ENCODE measurements at regions not wholly inside any gene's neighbourhood (a gene's known extent, or its start where the extent isn't known, plus 50 kb on each side); places are given as distances from the start of the nearest gene placed in this dataset.

DNA sequence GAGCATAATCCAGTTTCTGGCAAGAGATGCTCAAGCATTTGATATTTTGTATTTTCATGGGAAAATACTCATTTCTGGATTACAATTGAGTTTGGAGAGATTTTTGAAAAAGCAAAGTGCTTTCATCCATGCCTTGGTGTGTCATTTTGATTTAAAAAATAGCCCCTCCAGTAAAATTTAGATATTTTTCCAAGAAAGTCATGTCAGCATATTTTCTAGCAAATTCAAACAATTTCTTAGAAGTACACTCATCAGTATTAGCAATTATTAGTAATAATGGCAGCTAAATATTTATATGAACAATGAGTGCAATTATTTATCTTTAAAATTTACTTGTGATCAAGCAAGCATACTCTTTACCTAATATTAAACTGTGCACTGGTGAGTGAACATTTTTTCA, 102.2 kb upstream of the TMEM161B start:
- BruUV-seq (replicated peaks): no TSS peak
- H3K79me2 ChIP-seq (ENCODE audit: insufficient read depth, low read length): no peaks in the 10 kb centered on the region
- ChIA-PET POLR2A (no interaction called here), CTCF (ENCODE audit: low intra/inter-chr PET ratio, low total read pairs) (no interaction called here)
- TF ChIP-seq MAFF (IDR thresholded peaks at IDR 0.05; ENCODE audit: low read depth, low read length): peak; percentile 78
- TF ChIP-seq MAFK (conservative IDR thresholded peaks at IDR 0.05 in 1 of 2, IDR thresholded peaks at IDR 0.05 in 1 of 2; ENCODE audit: low read length in 2 of 2): peak; percentile 62 to 89
- TF ChIP-seq ZNF768 (CRISPR knock-in tag; IDR thresholded peaks at IDR 0.05): no peak
- H3K9me3 ChIP-seq (ENCODE audit: low read length): no peaks in the 10 kb centered on the region
- DNase-seq (ENCODE audit: low spot score): no peak
- no peak for FAIRE-seq
- intact Hi-C loops (cut with micrococcal nuclease; ENCODE audit: unreplicated experiment): no loop called here
- H3K27ac ChIP-seq (ENCODE audit: extremely low read length, insufficient read depth, low read length): no peak overlapping the region
- H3K4me1 ChIP-seq (ENCODE audit: insufficient read depth, low read length): no peaks in the 10 kb centered on the region
- no peak overlapping the region for H3K4me2 ChIP-seq (ENCODE audit: low read depth, low read length)
- H4K20me1 ChIP-seq (ENCODE audit: insufficient read depth, low read length): no peaks in the 10 kb centered on the region
- ATAC-seq: no peak
- H3K27me3 ChIP-seq (ENCODE audit: control insufficient read depth in 1 of 2, insufficient read depth in 2 of 2, low read length in 2 of 2): no peaks in the 10 kb centered on the region
- H3K9ac ChIP-seq (ENCODE audit: insufficient read depth, low read depth, low read length): no peak overlapping the region
- H3K4me3 ChIP-seq (replicated peaks in 1 of 3; ENCODE audit: insufficient read depth in 1 of 3, low read depth in 2 of 3, low read length in 3 of 3): no peak overlapping the region
- H2AFZ ChIP-seq (ENCODE audit: low read length): no peak overlapping the region
- H3K36me3 ChIP-seq (replicated peaks in 1 of 2; ENCODE audit: control insufficient read depth in 1 of 2, insufficient read depth in 2 of 2, low read length in 2 of 2): no peaks in the 10 kb centered on the region
- in situ Hi-C loops (cut with HindIII; ENCODE audit: extremely low pct_ligation_motif_present, low pct_unique_long_range_greater_than_20kb): no loop called here

DNA sequence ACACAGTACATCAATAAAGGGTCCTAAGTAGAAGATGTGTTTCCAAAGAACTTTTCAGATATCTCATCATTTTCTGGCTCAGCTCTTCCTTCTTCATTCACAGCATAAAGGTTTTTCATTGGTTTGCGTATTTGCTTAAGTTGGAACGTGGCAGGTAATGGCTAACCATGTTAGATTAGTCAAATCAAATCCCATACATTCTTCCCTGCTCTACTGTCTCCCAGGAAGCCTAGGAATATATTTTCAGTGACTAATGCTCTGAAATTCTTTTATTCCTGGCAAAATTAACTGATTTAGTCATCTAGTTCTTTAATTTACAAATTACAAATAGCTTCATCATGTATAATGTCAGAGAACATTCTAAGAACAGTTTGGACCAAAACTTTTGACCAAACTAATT, 99.6 kb upstream of the TMEM161B start:
- no peaks in the 10 kb centered on the region for H4K20me1 ChIP-seq (ENCODE audit: insufficient read depth, low read length)
- H3K4me2 ChIP-seq (ENCODE audit: low read depth, low read length): no peak overlapping the region
- H3K36me3 ChIP-seq (replicated peaks in 1 of 2; ENCODE audit: control insufficient read depth in 1 of 2, insufficient read depth in 2 of 2, low read length in 2 of 2): no peaks in the 10 kb centered on the region
- CTCF ChIA-PET (ENCODE audit: low intra/inter-chr PET ratio, low total read pairs): no interaction called here
- H3K4me3 ChIP-seq (replicated peaks in 1 of 3; ENCODE audit: insufficient read depth in 1 of 3, low read depth in 2 of 3, low read length in 3 of 3): no peak overlapping the region
- POLR2A ChIA-PET: no interaction called here
- 21% methylated on average over 2 of the region's 2 CpGs for WGBS (ENCODE audit: low lambda C conversion rate)
- ATAC-seq (no peak), DNase-seq (ENCODE audit: low spot score) (no peak), FAIRE-seq (no peak)
- no peak overlapping the region for H2AFZ ChIP-seq (ENCODE audit: low read length)
- H3K9ac ChIP-seq (ENCODE audit: insufficient read depth, low read depth, low read length): no peak overlapping the region
- no peaks in the 10 kb centered on the region for H3K9me3 ChIP-seq (ENCODE audit: low read length)
- TF ChIP-seq ZNF282 (IDR thresholded peaks at IDR 0.05; ENCODE audit: partially characterized antibody) (no peak), GZF1 (CRISPR knock-in tag; IDR thresholded peaks at IDR 0.05) (no peak), ZNF552 (CRISPR knock-in tag; IDR thresholded peaks at IDR 0.05; ENCODE audit: borderline replicate concordance) (no peak), ZNF780A (CRISPR knock-in tag; IDR thresholded peaks at IDR 0.05) (no peak), ZNF598 (CRISPR knock-in tag; IDR thresholded peaks at IDR 0.05; ENCODE audit: borderline replicate concordance) (no peak), MLLT10 (CRISPR knock-in tag; IDR thresholded peaks at IDR 0.05) (no peak), KDM4B (CRISPR knock-in tag; IDR thresholded peaks at IDR 0.05) (no peak)
- TF ChIP-seq, protein P1, sequence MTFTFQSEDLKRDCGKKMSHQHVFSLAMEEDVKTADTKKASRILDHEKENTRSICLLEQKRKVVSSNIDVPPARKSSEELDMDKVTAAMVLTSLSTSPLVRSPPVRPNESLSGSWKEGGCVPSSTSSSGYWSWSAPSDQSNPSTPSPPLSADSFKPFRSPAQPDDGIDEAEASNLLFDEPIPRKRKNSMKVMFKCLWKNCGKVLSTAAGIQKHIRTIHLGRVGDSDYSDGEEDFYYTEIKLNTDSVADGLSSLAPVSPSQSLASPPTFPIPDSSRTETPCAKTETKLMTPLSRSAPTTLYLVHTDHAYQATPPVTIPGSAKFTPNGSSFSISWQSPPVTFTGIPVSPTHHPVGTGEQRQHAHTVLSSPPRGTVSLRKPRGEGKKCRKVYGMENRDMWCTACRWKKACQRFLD (CRISPR knock-in tag; IDR thresholded peaks at IDR 0.05; ENCODE audit: borderline replicate concordance): no peak
- TF ChIP-seq, protein P2, sequence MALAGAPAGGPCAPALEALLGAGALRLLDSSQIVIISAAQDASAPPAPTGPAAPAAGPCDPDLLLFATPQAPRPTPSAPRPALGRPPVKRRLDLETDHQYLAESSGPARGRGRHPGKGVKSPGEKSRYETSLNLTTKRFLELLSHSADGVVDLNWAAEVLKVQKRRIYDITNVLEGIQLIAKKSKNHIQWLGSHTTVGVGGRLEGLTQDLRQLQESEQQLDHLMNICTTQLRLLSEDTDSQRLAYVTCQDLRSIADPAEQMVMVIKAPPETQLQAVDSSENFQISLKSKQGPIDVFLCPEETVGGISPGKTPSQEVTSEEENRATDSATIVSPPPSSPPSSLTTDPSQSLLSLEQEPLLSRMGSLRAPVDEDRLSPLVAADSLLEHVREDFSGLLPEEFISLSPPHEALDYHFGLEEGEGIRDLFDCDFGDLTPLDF (CRISPR knock-in tag; IDR thresholded peaks at IDR 0.05): no peak
- TF ChIP-seq, protein P3, sequence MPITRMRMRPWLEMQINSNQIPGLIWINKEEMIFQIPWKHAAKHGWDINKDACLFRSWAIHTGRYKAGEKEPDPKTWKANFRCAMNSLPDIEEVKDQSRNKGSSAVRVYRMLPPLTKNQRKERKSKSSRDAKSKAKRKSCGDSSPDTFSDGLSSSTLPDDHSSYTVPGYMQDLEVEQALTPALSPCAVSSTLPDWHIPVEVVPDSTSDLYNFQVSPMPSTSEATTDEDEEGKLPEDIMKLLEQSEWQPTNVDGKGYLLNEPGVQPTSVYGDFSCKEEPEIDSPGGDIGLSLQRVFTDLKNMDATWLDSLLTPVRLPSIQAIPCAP (CRISPR knock-in tag; IDR thresholded peaks at IDR 0.05; ENCODE audit: low read depth): no peak
- TF ChIP-seq, protein P4, sequence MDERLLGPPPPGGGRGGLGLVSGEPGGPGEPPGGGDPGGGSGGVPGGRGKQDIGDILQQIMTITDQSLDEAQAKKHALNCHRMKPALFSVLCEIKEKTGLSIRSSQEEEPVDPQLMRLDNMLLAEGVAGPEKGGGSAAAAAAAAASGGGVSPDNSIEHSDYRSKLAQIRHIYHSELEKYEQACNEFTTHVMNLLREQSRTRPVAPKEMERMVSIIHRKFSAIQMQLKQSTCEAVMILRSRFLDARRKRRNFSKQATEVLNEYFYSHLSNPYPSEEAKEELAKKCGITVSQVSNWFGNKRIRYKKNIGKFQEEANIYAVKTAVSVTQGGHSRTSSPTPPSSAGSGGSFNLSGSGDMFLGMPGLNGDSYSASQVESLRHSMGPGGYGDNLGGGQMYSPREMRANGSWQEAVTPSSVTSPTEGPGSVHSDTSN (CRISPR knock-in tag; IDR thresholded peaks at IDR 0.05): no peak
- TF ChIP-seq, protein P5, sequence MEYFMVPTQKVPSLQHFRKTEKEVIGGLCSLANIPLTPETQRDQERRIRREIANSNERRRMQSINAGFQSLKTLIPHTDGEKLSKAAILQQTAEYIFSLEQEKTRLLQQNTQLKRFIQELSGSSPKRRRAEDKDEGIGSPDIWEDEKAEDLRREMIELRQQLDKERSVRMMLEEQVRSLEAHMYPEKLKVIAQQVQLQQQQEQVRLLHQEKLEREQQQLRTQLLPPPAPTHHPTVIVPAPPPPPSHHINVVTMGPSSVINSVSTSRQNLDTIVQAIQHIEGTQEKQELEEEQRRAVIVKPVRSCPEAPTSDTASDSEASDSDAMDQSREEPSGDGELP (IDR thresholded peaks at IDR 0.05; ENCODE audit: borderline replicate concordance, low read depth): no peak
- no peak overlapping the region for H3K27ac ChIP-seq (ENCODE audit: extremely low read length, insufficient read depth, low read length)
- H3K79me2 ChIP-seq (ENCODE audit: insufficient read depth, low read length): no peaks in the 10 kb centered on the region
- in situ Hi-C loops (cut with HindIII; ENCODE audit: extremely low pct_ligation_motif_present, low pct_unique_long_range_greater_than_20kb): no loop called here
- H3K27me3 ChIP-seq (ENCODE audit: control insufficient read depth in 1 of 2, insufficient read depth in 2 of 2, low read length in 2 of 2): no peaks in the 10 kb centered on the region; a peak in 1 of 5 replicates
- intact Hi-C loops (cut with micrococcal nuclease; ENCODE audit: unreplicated experiment): no loop called here
- BruUV-seq (replicated peaks): no TSS peak
- H3K4me1 ChIP-seq (ENCODE audit: insufficient read depth, low read length): peaks cover 11% of the 10 kb centered on the region
